Smooth muscle cell (in vitro differentiated cells): ENCODE measurements at regions not wholly inside any gene's neighbourhood (a gene's known extent, or its start where the extent isn't known, plus 50 kb on each side); places are given as distances from the start of the nearest gene placed in this dataset.

Experiments
- DNase-seq: peaks from one replicate; lab custom pipeline; 2025; ENCODE audit not compliant: unreplicated experiment; lab: John Stamatoyannopoulos, UW
- H2AFZ ChIP-seq: fragments of 200-600 bp; sonication (generic); 2 replicates; pipeline ENCODE4 v1.6.0; 2016; ENCODE audit warnings: antibody characterized with exemption, low read depth, mild to moderate bottlenecking
- H3F3A ChIP-seq: fragments of 200-600 bp; sonication (generic); 2 replicates; pipeline ENCODE4 v1.6.0; 2017; ENCODE audit warnings: antibody characterized with exemption, low read depth
- H3K27ac ChIP-seq: fragments of 200-600 bp; sonication (generic); 2 replicates; pipeline ENCODE4 v1.5.1; 2016; ENCODE audit warnings: low read depth, mild to moderate bottlenecking
- H3K27me3 ChIP-seq: fragments of 200-600 bp; sonication (generic); 2 replicates; pipeline ENCODE4 v1.6.1; 2016; ENCODE audit warnings: low read depth, mild to moderate bottlenecking
- H3K36me3 ChIP-seq: fragments of 200-600 bp; sonication (generic); 2 replicates; pipeline ENCODE4 v1.5.1; 2016; ENCODE audit warnings: low read depth
- H3K4me1 ChIP-seq: fragments of 200-600 bp; sonication (generic); 2 replicates; pipeline ENCODE4 v1.5.1; 2016; ENCODE audit warnings: low read depth
- H3K4me2 ChIP-seq: fragments of 200-600 bp; sonication (generic); 2 replicates; pipeline ENCODE4 v1.6.0; 2016; ENCODE audit warnings: mild to moderate bottlenecking
- H3K4me3 ChIP-seq: fragments of 200-600 bp; sonication (generic); 2 replicates; pipeline ENCODE4 v1.5.1; 2016; ENCODE audit warnings: mild to moderate bottlenecking
- H3K79me2 ChIP-seq: fragments of 200-600 bp; sonication (generic); 2 replicates; pipeline ENCODE4 v1.6.0; 2016; ENCODE audit warnings: low read depth, mild to moderate bottlenecking
- H3K9ac ChIP-seq: fragments of 200-600 bp; sonication (generic); 2 replicates; pipeline ENCODE4 v1.6.0; 2016; ENCODE audit warnings: low read depth
- H3K9me3 ChIP-seq: fragments of 200-600 bp; sonication (generic); replicated peaks from 2 replicates; pipeline ENCODE4 v1.5.1; 2016; ENCODE audit warnings: low read depth
- H4K20me1 ChIP-seq: fragments of 200-600 bp; sonication (generic); 2 replicates; pipeline ENCODE4 v1.6.0; 2016; ENCODE audit warnings: low read depth
- WGBS: methylation state at CpG from one replicate; pipeline ENCODE4 v1.1.7; 2016; ENCODE audit warnings: low lambda C conversion rate; 5-methylcytosine and 5-hydroxymethylcytosine counted together
- TF ChIP-seq, protein P1 (sequence below): fragments of 200-600 bp; sonication (generic); IDR thresholded peaks from 2 replicates; pipeline ENCODE4 v1.5.1; 2017; ENCODE audit warnings: borderline replicate concordance, mild to moderate bottlenecking, antibody characterized with exemption; ENCODE audit not compliant: insufficient read depth, poor library complexity, severe bottlenecking

DNA sequence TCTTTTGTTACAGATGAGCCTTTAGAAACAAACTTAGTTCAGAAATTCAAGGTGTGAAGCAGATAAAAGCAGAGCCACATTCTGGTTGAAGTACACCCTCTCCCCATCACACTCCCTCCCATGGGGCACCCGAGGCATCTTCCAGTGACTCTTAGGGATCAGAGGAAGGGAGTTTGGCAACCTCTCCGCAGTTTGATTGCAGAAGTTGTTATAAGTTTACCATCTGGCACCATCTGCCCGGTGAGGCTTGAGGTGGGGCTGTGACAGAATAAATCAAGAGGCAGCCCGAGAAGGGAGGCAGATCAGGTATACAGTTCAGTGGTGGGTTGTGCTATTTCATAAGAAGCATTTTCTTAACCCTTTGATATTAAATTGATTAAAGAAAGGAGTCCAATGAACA is 458.6 kb upstream of the CLINT1 start:
- H3F3A ChIP-seq: no peaks in the 10 kb centered on the region
- no peaks in the 10 kb centered on the region for H4K20me1 ChIP-seq
- H3K4me1 ChIP-seq: no peaks in the 10 kb centered on the region
- H3K9ac ChIP-seq: no peak overlapping the region
- H3K9me3 ChIP-seq: no peaks in the 10 kb centered on the region
- H3K4me3 ChIP-seq: no peak overlapping the region
- H3K79me2 ChIP-seq: no peaks in the 10 kb centered on the region
- H3K27me3 ChIP-seq: no peaks in the 10 kb centered on the region
- 94% methylated on average over 4 of the region's 4 CpGs for WGBS
- no peak for DNase-seq
- no peak overlapping the region for H2AFZ ChIP-seq
- no peak overlapping the region for H3K4me2 ChIP-seq
- TF ChIP-seq, protein P1, sequence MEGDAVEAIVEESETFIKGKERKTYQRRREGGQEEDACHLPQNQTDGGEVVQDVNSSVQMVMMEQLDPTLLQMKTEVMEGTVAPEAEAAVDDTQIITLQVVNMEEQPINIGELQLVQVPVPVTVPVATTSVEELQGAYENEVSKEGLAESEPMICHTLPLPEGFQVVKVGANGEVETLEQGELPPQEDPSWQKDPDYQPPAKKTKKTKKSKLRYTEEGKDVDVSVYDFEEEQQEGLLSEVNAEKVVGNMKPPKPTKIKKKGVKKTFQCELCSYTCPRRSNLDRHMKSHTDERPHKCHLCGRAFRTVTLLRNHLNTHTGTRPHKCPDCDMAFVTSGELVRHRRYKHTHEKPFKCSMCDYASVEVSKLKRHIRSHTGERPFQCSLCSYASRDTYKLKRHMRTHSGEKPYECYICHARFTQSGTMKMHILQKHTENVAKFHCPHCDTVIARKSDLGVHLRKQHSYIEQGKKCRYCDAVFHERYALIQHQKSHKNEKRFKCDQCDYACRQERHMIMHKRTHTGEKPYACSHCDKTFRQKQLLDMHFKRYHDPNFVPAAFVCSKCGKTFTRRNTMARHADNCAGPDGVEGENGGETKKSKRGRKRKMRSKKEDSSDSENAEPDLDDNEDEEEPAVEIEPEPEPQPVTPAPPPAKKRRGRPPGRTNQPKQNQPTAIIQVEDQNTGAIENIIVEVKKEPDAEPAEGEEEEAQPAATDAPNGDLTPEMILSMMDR: no peak
- no peaks in the 10 kb centered on the region for H3K36me3 ChIP-seq
- H3K27ac ChIP-seq: no peak overlapping the region

DNA sequence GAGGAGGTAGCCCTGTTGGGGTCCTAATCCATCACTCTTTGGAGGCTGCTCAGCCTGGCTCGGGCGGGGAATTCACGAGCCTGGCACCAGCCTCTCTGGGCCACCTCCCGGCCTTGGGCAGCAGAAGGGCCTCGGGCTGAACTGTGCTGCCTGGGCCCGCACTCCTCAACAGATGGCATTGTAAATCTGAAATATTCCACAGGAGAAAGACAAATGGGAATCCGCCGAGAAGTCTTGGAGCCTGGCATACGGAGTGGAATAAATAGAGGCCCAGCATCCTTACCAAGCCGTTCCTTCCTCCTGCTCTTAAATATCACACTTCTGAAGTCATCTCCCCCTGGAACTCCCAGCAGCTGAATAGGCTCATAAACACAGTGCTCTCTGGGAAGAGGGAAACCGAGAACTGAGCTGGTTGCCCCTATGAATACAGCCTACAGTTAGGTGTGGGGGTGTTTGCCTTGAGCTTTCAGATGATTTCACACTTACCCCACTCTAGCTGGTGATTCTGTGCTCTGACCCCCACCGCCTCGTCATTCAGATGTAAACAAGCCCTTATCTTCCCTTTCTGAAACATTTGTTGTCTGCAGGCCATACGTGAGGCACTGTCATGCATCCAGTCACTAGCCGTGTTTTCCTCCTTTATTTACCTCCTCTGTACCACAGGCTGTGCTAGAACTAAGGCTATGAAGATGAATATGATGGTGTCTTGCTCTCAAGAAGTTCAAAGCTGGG is 455.0 kb upstream of the CLINT1 start:
- no peaks in the 10 kb centered on the region for H3K9me3 ChIP-seq
- DNase-seq: no peak
- no peaks in the 10 kb centered on the region for H3K4me1 ChIP-seq
- no peak overlapping the region for H3K4me2 ChIP-seq
- no peaks in the 10 kb centered on the region for H3K79me2 ChIP-seq
- H2AFZ ChIP-seq: no peak overlapping the region
- no peaks in the 10 kb centered on the region for H3F3A ChIP-seq
- H3K36me3 ChIP-seq: no peaks in the 10 kb centered on the region
- 66% methylated on average over 15 of the region's 15 CpGs for WGBS
- TF ChIP-seq, protein P1: no peak
- no peaks in the 10 kb centered on the region for H3K27me3 ChIP-seq
- H3K27ac ChIP-seq: no peak overlapping the region
- no peak overlapping the region for H3K4me3 ChIP-seq
- H4K20me1 ChIP-seq: no peaks in the 10 kb centered on the region
- no peak overlapping the region for H3K9ac ChIP-seq

DNA sequence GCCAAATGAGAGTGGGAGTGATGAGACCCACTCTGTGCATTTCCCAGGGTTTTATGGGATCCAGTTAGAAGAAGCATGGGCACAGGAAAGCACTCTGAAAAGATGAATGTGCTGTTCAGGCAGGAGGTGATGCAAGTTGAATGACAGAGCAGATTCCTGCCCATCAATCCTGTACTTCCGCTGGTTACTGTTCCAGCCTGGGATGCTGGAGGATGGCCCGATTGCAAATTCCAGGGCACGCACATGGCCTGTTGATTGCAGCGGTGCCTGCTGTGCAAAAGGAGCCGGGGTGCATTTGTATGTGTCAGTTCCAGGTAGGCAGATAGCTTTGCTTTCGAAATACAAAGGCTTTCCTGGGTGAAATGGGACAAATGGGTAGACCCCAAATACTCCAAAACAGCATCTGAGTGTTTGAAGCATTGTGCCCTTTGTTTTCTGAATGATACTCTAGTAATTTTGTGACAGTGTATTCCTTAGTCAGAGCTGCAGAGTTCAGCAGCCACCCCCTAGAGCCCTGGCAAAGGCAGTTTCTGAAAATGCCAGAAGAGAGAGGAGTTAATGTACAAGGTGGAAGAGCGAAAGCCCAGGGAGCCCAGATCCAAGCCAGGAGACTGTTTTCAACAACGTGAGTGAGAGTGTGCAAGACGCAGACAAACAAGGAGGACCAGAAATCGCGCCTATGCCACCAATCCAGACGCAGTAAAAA is 454.2 kb upstream of the CLINT1 start:
- Histone ChIP-seq H3K4me2 (no peak overlapping the region), H2AFZ (no peak overlapping the region), H3K4me3 (no peak overlapping the region), H3K9me3 (no peaks in the 10 kb centered on the region), H3K9ac (no peak overlapping the region), H4K20me1 (no peaks in the 10 kb centered on the region), H3F3A (no peaks in the 10 kb centered on the region), H3K36me3 (no peaks in the 10 kb centered on the region), H3K27me3 (no peaks in the 10 kb centered on the region), H3K79me2 (no peaks in the 10 kb centered on the region), H3K4me1 (no peaks in the 10 kb centered on the region), H3K27ac (no peak overlapping the region)
- DNase-seq: no peak
- TF ChIP-seq, protein P1: no peak
- WGBS: 83% methylated on average over 12 of the region's 12 CpGs
